ENCODE measurements at regions not wholly inside any gene's neighbourhood (a gene's known extent, or its start where the extent isn't known, plus 50 kb on each side); places are given as distances from the start of the nearest gene placed in this dataset.

GRCh38 chr11:103648054-103648453 lies 388.4 kb upstream of the DDI1 start:
- Histone ChIP-seq H3K4me1 (no peaks in the 10 kb centered on the region), H3K36me3 (no peaks in the 10 kb centered on the region), H3K9me3 (no peaks in the 10 kb centered on the region), H3K27ac (no peak overlapping the region), H3K27me3 (no peaks in the 10 kb centered on the region), H3K4me3 (no peak overlapping the region)
- FAIRE-seq (no peak), ATAC-seq (no peak), DNase-seq (no peak)
- TF ChIP-seq, protein P1, sequence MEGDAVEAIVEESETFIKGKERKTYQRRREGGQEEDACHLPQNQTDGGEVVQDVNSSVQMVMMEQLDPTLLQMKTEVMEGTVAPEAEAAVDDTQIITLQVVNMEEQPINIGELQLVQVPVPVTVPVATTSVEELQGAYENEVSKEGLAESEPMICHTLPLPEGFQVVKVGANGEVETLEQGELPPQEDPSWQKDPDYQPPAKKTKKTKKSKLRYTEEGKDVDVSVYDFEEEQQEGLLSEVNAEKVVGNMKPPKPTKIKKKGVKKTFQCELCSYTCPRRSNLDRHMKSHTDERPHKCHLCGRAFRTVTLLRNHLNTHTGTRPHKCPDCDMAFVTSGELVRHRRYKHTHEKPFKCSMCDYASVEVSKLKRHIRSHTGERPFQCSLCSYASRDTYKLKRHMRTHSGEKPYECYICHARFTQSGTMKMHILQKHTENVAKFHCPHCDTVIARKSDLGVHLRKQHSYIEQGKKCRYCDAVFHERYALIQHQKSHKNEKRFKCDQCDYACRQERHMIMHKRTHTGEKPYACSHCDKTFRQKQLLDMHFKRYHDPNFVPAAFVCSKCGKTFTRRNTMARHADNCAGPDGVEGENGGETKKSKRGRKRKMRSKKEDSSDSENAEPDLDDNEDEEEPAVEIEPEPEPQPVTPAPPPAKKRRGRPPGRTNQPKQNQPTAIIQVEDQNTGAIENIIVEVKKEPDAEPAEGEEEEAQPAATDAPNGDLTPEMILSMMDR (IDR thresholded peaks at IDR 0.05), result no peak
- intact Hi-C loops (cut with DNase I), result no loop called here

DNA sequence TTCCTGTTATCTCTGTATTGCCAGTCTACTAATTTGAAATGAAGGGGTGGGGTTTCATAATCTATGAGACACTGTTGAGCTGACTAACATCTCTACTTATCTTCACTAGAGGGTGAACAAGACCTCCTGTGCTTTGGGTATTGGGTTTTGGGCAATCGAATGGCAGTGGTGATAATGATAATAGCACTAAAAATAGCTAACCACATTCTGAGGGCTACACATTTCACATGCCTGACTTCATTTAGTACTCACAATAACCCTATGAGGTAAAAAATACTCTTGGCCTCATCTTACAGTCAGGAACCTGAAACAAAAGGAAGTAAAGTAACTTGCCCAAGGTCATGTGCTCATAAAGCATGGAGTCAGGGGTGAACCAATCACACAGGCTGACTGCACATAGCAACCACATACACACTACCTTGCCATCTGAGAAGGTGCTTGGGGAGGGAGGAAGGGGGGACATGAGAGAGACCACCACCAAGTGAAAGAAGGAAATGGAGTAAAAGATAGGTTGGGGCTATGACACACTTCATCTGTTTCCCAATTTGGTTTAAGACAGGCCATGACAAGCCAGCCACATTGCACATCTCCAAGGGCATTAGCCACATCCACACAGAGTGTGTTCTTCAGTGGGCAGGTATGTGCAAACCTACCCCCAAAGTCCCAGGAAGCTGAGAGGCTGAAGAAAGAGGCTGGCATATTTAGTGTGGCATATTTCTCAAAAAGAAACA lies 387.6 kb upstream of the DDI1 start:
- Histone ChIP-seq H3K9me3 (no peaks in the 10 kb centered on the region), H3K27ac (no peak overlapping the region), H3K4me3 (no peak overlapping the region), H3K4me1 (no peaks in the 10 kb centered on the region), H3K27me3 (no peaks in the 10 kb centered on the region), H3K36me3 (no peaks in the 10 kb centered on the region)
- WGBS, 2 donors, result 57 to 83% methylated on average over 1 of the region's 1 CpG
- intact Hi-C loops (cut with DNase I), result no loop called here
- ATAC-seq (no peak), FAIRE-seq (no peak), DNase-seq (no peak)
- TF ChIP-seq, protein P1 (IDR thresholded peaks at IDR 0.05), result no peak

DNA sequence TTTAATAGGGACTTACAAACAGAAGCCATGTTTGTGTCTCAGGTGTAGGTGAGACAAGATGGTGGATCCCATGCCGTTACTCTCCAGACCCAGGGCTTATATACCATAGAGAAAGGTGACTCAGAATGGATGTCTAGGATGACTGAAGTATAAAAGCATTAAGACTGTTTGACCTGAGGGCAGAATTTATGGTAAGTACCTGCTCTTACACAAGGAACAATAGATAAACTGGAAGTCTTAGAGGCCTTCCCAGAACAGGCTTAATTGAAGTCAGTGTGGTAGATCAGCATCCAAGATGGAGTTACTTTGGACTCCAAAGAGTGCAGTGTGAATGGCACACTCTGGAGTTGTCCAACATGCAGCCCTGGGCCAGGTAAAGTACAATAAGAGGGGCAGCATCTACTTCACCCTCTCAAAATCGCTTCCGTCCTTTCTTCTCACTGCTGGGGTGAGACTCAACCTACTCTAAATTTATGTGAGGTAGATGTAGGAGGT lies 387.0 kb upstream of the DDI1 start:
- no peaks in the 10 kb centered on the region for H3K9me3 ChIP-seq
- TF ChIP-seq, protein P1 (IDR thresholded peaks at IDR 0.05), result no peak
- FAIRE-seq, result no peak
- no peaks in the 10 kb centered on the region for H3K27me3 ChIP-seq
- intact Hi-C loops (cut with DNase I), result no loop called here
- no peak for DNase-seq
- ATAC-seq, result no peak
- WGBS, 2 donors, result 91 to 97% methylated on average over 3 of the region's 3 CpGs
- no peaks in the 10 kb centered on the region for H3K36me3 ChIP-seq
- no peak overlapping the region for H3K4me3 ChIP-seq
- H3K27ac ChIP-seq, result no peak overlapping the region
- H3K4me1 ChIP-seq, result no peaks in the 10 kb centered on the region

- no peak for FAIRE-seq
- 81 to 90% methylated on average over 1 of the region's 1 CpG for WGBS, 2 donors
- intact Hi-C loops (cut with DNase I), result no loop called here
Observed at GRCh38 chr11:103650330-103650729, 386.1 kb upstream of the DDI1 start.

More at GRCh38 chr11:103650330-103650729, 386.1 kb upstream of the DDI1 start:
- H3K27ac ChIP-seq, result no peak overlapping the region
- no peak for DNase-seq
- no peaks in the 10 kb centered on the region for H3K4me1 ChIP-seq
- ATAC-seq, result no peak
- H3K4me3 ChIP-seq, result no peak overlapping the region
- TF ChIP-seq, protein P1 (IDR thresholded peaks at IDR 0.05), result no peak
- no peaks in the 10 kb centered on the region for H3K36me3 ChIP-seq
- H3K9me3 ChIP-seq, result no peaks in the 10 kb centered on the region
- H3K27me3 ChIP-seq, result no peaks in the 10 kb centered on the region

Data from pancreas (tissue), 10 donors.